NCI-H2107 treated with DMSO at 0.1 percent for 48 hours (cell line): ENCODE measurements at regions not wholly inside any gene's neighbourhood (a gene's known extent, or its start where the extent isn't known, plus 50 kb on each side); places are given as distances from the start of the nearest gene placed in this dataset.
"Not testable (repeated sequence)": the region's sequence is repeated elsewhere in the genome, so short reads cannot be mapped to it uniquely, and the experiment has no call there.

Experiments
- DNase-seq: peaks from one replicate; lab custom pipeline; 2025; ENCODE audit not compliant: unreplicated experiment; lab: John Stamatoyannopoulos, UW

GRCh38 chr2:205865905-205866441, 183.7 kb downstream of the NRP2 start:
- DNase-seq: peak; percentile 80

GRCh38 chr2:205865056-205865455, 182.8 kb downstream of the NRP2 start:
- DNase-seq: no peak

GRCh38 chr2:205864491-205864890, 182.2 kb downstream of the NRP2 start:
- no peak for DNase-seq

GRCh38 chr2:205862761-205863160, 180.5 kb downstream of the NRP2 start:
- DNase-seq: not testable (repeated sequence)

- DNase-seq: no peak
Measured at GRCh38 chr2:205860885-205861284, 178.6 kb downstream of the NRP2 start.

GRCh38 chr2:205860181-205860580, 177.9 kb downstream of the NRP2 start:
- no peak for DNase-seq

GRCh38 chr2:205858881-205859441, 176.7 kb downstream of the NRP2 start:
- no peak for DNase-seq

GRCh38 chr2:205858275-205858674, 176.0 kb downstream of the NRP2 start:
- no peak for DNase-seq

- no peak for DNase-seq
Measured at GRCh38 chr2:205857520-205858237, 175.4 kb downstream of the NRP2 start.

- no peak for DNase-seq
Measured at GRCh38 chr2:205852457-205852856, 170.2 kb downstream of the NRP2 start.

- DNase-seq: no peak
Measured at GRCh38 chr2:205850611-205851010, 168.3 kb downstream of the NRP2 start.

- DNase-seq: no peak
Measured at GRCh38 chr2:205850132-205850531, 167.8 kb downstream of the NRP2 start.

GRCh38 chr2:205849136-205849535, 166.8 kb downstream of the NRP2 start:
- DNase-seq: no peak

- no peak for DNase-seq
Measured at GRCh38 chr2:205848601-205849000, 166.3 kb downstream of the NRP2 start.
